ENCODE measurements at regions not wholly inside any gene's neighbourhood (a gene's known extent, or its start where the extent isn't known, plus 50 kb on each side); places are given as distances from the start of the nearest gene placed in this dataset.

DNA sequence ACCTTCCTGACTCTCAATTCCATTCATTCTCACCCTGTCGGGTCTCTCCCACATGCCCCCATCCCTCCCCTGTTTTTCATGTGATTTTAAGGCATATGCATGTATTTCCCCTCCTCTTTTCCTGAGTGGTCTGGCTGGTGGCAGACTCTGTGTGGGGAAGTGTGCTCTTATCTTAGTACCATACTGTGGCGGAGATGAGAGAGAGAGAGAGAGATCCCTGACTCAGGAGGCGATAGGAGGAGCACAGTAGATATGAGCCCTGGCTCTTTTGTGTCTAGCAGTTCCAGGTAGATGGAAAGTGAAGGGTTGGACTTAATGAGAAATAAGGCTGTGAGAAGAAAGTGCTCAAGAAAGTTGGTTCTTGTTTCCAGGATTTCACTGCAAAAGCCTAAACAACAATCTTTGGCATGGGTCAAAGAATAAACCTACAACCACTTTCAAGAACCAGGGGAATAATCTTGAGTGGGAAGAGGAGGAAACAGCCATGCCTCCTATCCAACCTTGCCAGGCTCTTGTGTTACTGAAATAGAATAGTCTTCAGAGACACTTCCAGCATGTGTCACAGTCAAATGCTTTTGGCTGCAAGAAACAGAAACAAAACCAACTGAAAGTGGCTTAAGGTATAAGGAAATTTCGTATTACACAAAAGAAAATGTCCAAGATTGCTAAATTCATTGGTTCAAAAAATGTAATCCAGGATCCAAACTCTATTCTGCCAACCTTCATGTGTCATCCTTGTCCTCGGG is 123.8 kb upstream of the MYLIP start:
- DNase-seq: no peak
- Mint-ChIP-seq H3K4me1 (ENCODE audit: low read depth, unreplicated experiment) (no peaks in the 10 kb centered on the region), H3K9me3 (ENCODE audit: low read depth, unreplicated experiment) (no peaks in the 10 kb centered on the region), H3K36me3 (ENCODE audit: insufficient read depth, unreplicated experiment) (no peaks in the 10 kb centered on the region), H3K4me3 (ENCODE audit: low read depth, unreplicated experiment) (no peak overlapping the region), H3K27me3 (ENCODE audit: unreplicated experiment) (peaks cover 46% of the 10 kb centered on the region), H3K27ac (ENCODE audit: unreplicated experiment) (no peak overlapping the region)
- CTCF ChIA-PET: no interaction called here
- no peak for TF ChIP-seq CTCF (IDR thresholded peaks at IDR 0.05; ENCODE audit: unreplicated experiment)
- BruUV-seq (replicated peaks): no TSS peak
- intact Hi-C loops (cut with micrococcal nuclease; ENCODE audit: unreplicated experiment): no loop called here

DNA sequence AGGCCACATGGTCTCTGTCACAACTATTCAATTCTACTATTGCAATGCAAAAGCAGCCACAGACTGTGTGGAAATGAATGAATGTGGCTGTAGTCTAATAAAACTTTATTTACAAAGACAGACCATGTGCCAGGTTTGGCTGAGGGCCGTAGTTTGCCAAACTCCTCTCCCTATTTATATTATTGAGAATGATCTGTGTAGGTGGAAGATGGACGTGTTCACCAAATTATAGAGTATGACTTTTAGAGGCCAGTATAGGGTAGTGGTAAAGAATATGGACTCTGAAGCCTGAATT is 125.7 kb upstream of the MYLIP start:
- intact Hi-C loops (cut with micrococcal nuclease; ENCODE audit: unreplicated experiment): no loop called here
- no peak overlapping the region for H3K27ac Mint-ChIP-seq (ENCODE audit: unreplicated experiment)
- DNase-seq: no peak
- no peak for TF ChIP-seq CTCF (IDR thresholded peaks at IDR 0.05; ENCODE audit: unreplicated experiment)
- no peaks in the 10 kb centered on the region for H3K4me1 Mint-ChIP-seq (ENCODE audit: low read depth, unreplicated experiment)
- BruUV-seq (replicated peaks): no TSS peak
- no peaks in the 10 kb centered on the region for H3K9me3 Mint-ChIP-seq (ENCODE audit: low read depth, unreplicated experiment)
- H3K4me3 Mint-ChIP-seq (ENCODE audit: low read depth, unreplicated experiment): no peak overlapping the region
- CTCF ChIA-PET: no interaction called here
- H3K36me3 Mint-ChIP-seq (ENCODE audit: insufficient read depth, unreplicated experiment): no peaks in the 10 kb centered on the region
- peaks cover 57% of the 10 kb centered on the region for H3K27me3 Mint-ChIP-seq (ENCODE audit: unreplicated experiment)

GRCh38 chr6:16002332-16003196 is 126.3 kb upstream of the MYLIP start:
- H3K27ac Mint-ChIP-seq (ENCODE audit: unreplicated experiment): no peak overlapping the region
- no peak for TF ChIP-seq CTCF (IDR thresholded peaks at IDR 0.05; ENCODE audit: unreplicated experiment)
- CTCF ChIA-PET: no interaction called here
- no peaks in the 10 kb centered on the region for H3K9me3 Mint-ChIP-seq (ENCODE audit: low read depth, unreplicated experiment)
- DNase-seq: no peak
- intact Hi-C loops (cut with micrococcal nuclease; ENCODE audit: unreplicated experiment): no loop called here
- BruUV-seq (replicated peaks): no TSS peak
- H3K36me3 Mint-ChIP-seq (ENCODE audit: insufficient read depth, unreplicated experiment): no peaks in the 10 kb centered on the region
- no peak overlapping the region for H3K4me3 Mint-ChIP-seq (ENCODE audit: low read depth, unreplicated experiment)
- H3K4me1 Mint-ChIP-seq (ENCODE audit: low read depth, unreplicated experiment): no peaks in the 10 kb centered on the region
- peaks cover 61% of the 10 kb centered on the region for H3K27me3 Mint-ChIP-seq (ENCODE audit: unreplicated experiment)

GRCh38 chr6:16001158-16001557 is 127.7 kb upstream of the MYLIP start:
- CTCF ChIA-PET: no interaction called here
- BruUV-seq (replicated peaks): no TSS peak
- Mint-ChIP-seq H3K27ac (ENCODE audit: unreplicated experiment) (no peak overlapping the region), H3K9me3 (ENCODE audit: low read depth, unreplicated experiment) (no peaks in the 10 kb centered on the region), H3K27me3 (ENCODE audit: unreplicated experiment) (peaks cover 55% of the 10 kb centered on the region), H3K4me3 (ENCODE audit: low read depth, unreplicated experiment) (no peak overlapping the region), H3K36me3 (ENCODE audit: insufficient read depth, unreplicated experiment) (no peaks in the 10 kb centered on the region), H3K4me1 (ENCODE audit: low read depth, unreplicated experiment) (no peaks in the 10 kb centered on the region)
- no peak for TF ChIP-seq CTCF (IDR thresholded peaks at IDR 0.05; ENCODE audit: unreplicated experiment)
- intact Hi-C loops (cut with micrococcal nuclease; ENCODE audit: unreplicated experiment): no loop called here
- no peak for DNase-seq
